ENCODE measurements at regions not wholly inside any gene's neighbourhood (a gene's known extent, or its start where the extent isn't known, plus 50 kb on each side); places are given as distances from the start of the nearest gene placed in this dataset.
A peak's percentile ranks its signal among the peaks of the same experiment; 100 is the strongest.

DNA sequence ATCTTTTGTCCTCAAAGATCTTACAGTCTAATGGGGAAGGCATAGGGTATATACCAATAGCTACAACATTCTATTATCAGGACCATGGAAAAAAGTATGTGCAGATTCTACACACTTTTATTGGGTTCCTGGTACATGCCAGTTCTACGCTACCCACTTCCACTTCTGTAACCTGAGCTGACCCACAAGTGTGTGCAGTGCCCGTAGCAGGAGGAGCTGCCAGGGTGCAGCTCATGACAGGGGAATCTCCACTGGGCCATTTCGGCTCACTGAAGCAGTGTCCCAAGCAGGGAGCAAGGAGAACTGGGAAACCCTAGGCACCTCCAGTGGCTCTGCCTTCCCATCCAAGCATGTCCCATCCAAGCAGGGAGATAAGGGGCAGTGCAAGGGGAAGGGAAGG, 60.4 kb downstream of the FOXI1 start:
- WGBS, 2 donors, result 31 to 46% methylated on average over 3 of the region's 3 CpGs
- intact Hi-C loops (cut with DNase I), result no loop called here
- H3K27me3 ChIP-seq, result no peaks in the 10 kb centered on the region
- H3K36me3 ChIP-seq, result no peaks in the 10 kb centered on the region
- peak; percentile 73 to 86 for DNase-seq
- no peaks in the 10 kb centered on the region for H3K9me3 ChIP-seq
- H3K27ac ChIP-seq, result no peak overlapping the region
- TF ChIP-seq CTCF (IDR thresholded peaks at IDR 0.05) (no peak), POLR2A (IDR thresholded peaks at IDR 0.05) (no peak)
- peaks cover 0 to 4% of the 10 kb centered on the region in 2 donors for H3K4me1 ChIP-seq
- no peak overlapping the region for H3K4me3 ChIP-seq (replicated peaks in 1 of 3)

DNA sequence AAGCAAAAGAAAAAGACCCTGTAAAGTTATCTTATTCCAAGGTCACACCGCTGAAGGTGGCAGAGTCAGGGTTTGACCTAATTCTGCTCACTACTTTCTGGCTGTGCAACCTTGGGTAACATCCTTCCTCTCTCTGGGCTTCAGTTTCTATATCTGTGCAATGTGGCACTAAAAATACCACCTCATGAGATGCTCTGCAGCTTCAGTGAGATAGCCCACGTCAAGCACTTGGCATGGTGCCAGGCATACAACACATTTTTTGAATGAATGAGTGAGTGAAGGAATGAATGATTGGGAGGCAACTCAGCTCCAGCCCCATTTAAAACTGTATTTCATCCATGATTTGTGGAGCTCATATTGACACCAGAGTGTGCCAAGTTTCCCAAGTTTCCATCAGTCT, 62.3 kb downstream of the FOXI1 start:
- intact Hi-C loops (cut with DNase I), result no loop called here
- no peak for TF ChIP-seq POLR2A (IDR thresholded peaks at IDR 0.05)
- no peak for TF ChIP-seq CTCF (IDR thresholded peaks at IDR 0.05)
- WGBS, 2 donors, result 69 to 72% methylated on average over 2 of the region's 2 CpGs

GRCh38 chr5:170168797-170169196, 63.1 kb downstream of the FOXI1 start:
- intact Hi-C loops (cut with DNase I), result no loop called here
- 67 to 89% methylated on average over 3 of the region's 3 CpGs for WGBS, 2 donors

More for the DNA sequence above, 62.3 kb downstream of the FOXI1 start:
- Histone ChIP-seq H3K9me3 (no peaks in the 10 kb centered on the region), H3K36me3 (no peaks in the 10 kb centered on the region), H3K4me3 (replicated peaks in 1 of 3) (no peak overlapping the region), H3K27ac (no peak overlapping the region), H3K27me3 (no peaks in the 10 kb centered on the region), H3K4me1 (peaks cover 0 to 4% of the 10 kb centered on the region in 2 donors)
- DNase-seq, result no peak

GRCh38 chr5:170169996-170170395, 62.8 kb upstream of the C5orf58 start:
- Histone ChIP-seq H3K9me3 (no peaks in the 10 kb centered on the region), H3K4me1 (peaks cover 0 to 4% of the 10 kb centered on the region in 2 donors), H3K27ac (no peak overlapping the region), H3K27me3 (no peaks in the 10 kb centered on the region), H3K4me3 (replicated peaks in 1 of 3) (no peak overlapping the region), H3K36me3 (no peaks in the 10 kb centered on the region)
- WGBS, 2 donors, result 78 to 80% methylated on average over 4 of the region's 4 CpGs
- DNase-seq, result no peak
- intact Hi-C loops (cut with DNase I), result no loop called here
- no peak for TF ChIP-seq CTCF (IDR thresholded peaks at IDR 0.05)

More at GRCh38 chr5:170168797-170169196, 63.1 kb downstream of the FOXI1 start:
- Histone ChIP-seq H3K27me3 (no peaks in the 10 kb centered on the region), H3K4me3 (replicated peaks in 1 of 3) (no peak overlapping the region), H3K27ac (no peak overlapping the region), H3K4me1 (peaks cover 0 to 4% of the 10 kb centered on the region in 2 donors), H3K9me3 (no peaks in the 10 kb centered on the region), H3K36me3 (no peaks in the 10 kb centered on the region)
- no peak for DNase-seq
- no peak for TF ChIP-seq CTCF (IDR thresholded peaks at IDR 0.05)
- no peak for TF ChIP-seq POLR2A (IDR thresholded peaks at IDR 0.05)

GRCh38 chr5:170171811-170172210, 61.0 kb upstream of the C5orf58 start:
- 58 to 79% methylated on average over 4 of the region's 4 CpGs for WGBS, 2 donors
- intact Hi-C loops (cut with DNase I), result no loop called here
- H3K4me1 ChIP-seq, result no peaks in the 10 kb centered on the region
- peak in 1 of 2 donors; percentile 3 for DNase-seq
- H3K9me3 ChIP-seq, result no peaks in the 10 kb centered on the region
- no peaks in the 10 kb centered on the region for H3K27me3 ChIP-seq
- no peak overlapping the region for H3K4me3 ChIP-seq (replicated peaks in 1 of 3)
- H3K27ac ChIP-seq, result no peak overlapping the region
- TF ChIP-seq POLR2A (IDR thresholded peaks at IDR 0.05) (no peak), CTCF (IDR thresholded peaks at IDR 0.05) (no peak)
- no peaks in the 10 kb centered on the region for H3K36me3 ChIP-seq
